Trophoblast cell (in vitro differentiated cells and primary cell): ENCODE measurements at regions not wholly inside any gene's neighbourhood (a gene's known extent, or its start where the extent isn't known, plus 50 kb on each side); places are given as distances from the start of the nearest gene placed in this dataset.

Experiments
- DNase-seq, 2 donors: peaks; one replicate each; pipeline ENCODE4 v3.0.0-alpha.2; 2016
- H2AFZ ChIP-seq: 2 replicates; pipeline ENCODE4 v1.6.1; 2013; ENCODE audit warnings: low read length, moderate library complexity, mild to moderate bottlenecking; ENCODE audit not compliant: insufficient read depth, poor library complexity
- H2AK5ac ChIP-seq: 2 replicates; pipeline ENCODE4 v1.6.1; 2013; ENCODE audit warnings: mild to moderate bottlenecking, low read length
- H2BK120ac ChIP-seq: 2 replicates; pipeline ENCODE4 v1.6.1; 2013; ENCODE audit warnings: low read length, mild to moderate bottlenecking, moderate library complexity; ENCODE audit not compliant: insufficient read depth, poor library complexity
- H2BK12ac ChIP-seq: 2 replicates; pipeline ENCODE4 v1.6.1; 2013; ENCODE audit warnings: mild to moderate bottlenecking, low read length, moderate library complexity
- H2BK5ac ChIP-seq: 2 replicates; pipeline ENCODE4 v1.6.1; 2013; ENCODE audit warnings: low read length, low read depth, moderate library complexity, mild to moderate bottlenecking; ENCODE audit not compliant: poor library complexity
- H3K14ac ChIP-seq: 2 replicates; pipeline ENCODE4 v1.6.1; 2013; ENCODE audit warnings: mild to moderate bottlenecking, low read length
- H3K18ac ChIP-seq: 2 replicates; pipeline ENCODE4 v1.6.1; 2013; ENCODE audit warnings: mild to moderate bottlenecking, low read length
- H3K23ac ChIP-seq: 2 replicates; pipeline ENCODE4 v1.6.1; 2013; ENCODE audit warnings: low read length
- H3K27ac ChIP-seq: 2 replicates; pipeline ENCODE4 v1.5.1; 2013; ENCODE audit warnings: low read depth, mild to moderate bottlenecking, inconsistent platforms, low read length, moderate library complexity
- H3K27me3 ChIP-seq: 2 replicates; pipeline ENCODE4 v1.6.1; 2013; ENCODE audit warnings: inconsistent platforms, mild to moderate bottlenecking, low read length, moderate library complexity; ENCODE audit not compliant: insufficient read depth
- H3K36me3 ChIP-seq, 2 experiments: 1 replicate in 1 of 2; 2 replicates in 1 of 2; pipeline ENCODE4 v1.6.1; 2013; ENCODE audit warnings: low read length in 2 of 2, mild to moderate bottlenecking in 2 of 2, moderate library complexity in 1 of 2; ENCODE audit not compliant: insufficient read depth in 2 of 2, control insufficient read depth in 1 of 2
- H3K4ac ChIP-seq: 2 replicates; pipeline ENCODE4 v1.6.1; 2013; ENCODE audit warnings: low read depth, mild to moderate bottlenecking, low read length, moderate library complexity
- H3K4me1 ChIP-seq, 2 experiments: 1 replicate in 1 of 2; 2 replicates in 1 of 2; pipeline ENCODE4 v1.6.1; 2013; ENCODE audit warnings: low read length in 2 of 2, mild to moderate bottlenecking in 2 of 2, moderate library complexity in 1 of 2; ENCODE audit not compliant: insufficient read depth in 2 of 2, control insufficient read depth in 1 of 2
- H3K4me2 ChIP-seq: 2 replicates; pipeline ENCODE4 v1.6.1; 2013; ENCODE audit warnings: inconsistent platforms, mild to moderate bottlenecking, low read length, moderate library complexity
- H3K4me3 ChIP-seq: 2 replicates; pipeline ENCODE4 v1.5.1; 2013; ENCODE audit warnings: mild to moderate bottlenecking, low read depth, low read length, inconsistent platforms
- H3K79me1 ChIP-seq: one replicate; pipeline ENCODE4 v1.6.1; 2013; ENCODE audit warnings: low read length
- H3K79me2 ChIP-seq: 2 replicates; pipeline ENCODE4 v1.6.1; 2013; ENCODE audit warnings: low read length, mild to moderate bottlenecking; ENCODE audit not compliant: control insufficient read depth, insufficient read depth, poor library complexity
- H3K9ac ChIP-seq: 2 replicates; pipeline ENCODE4 v1.6.1; 2013; ENCODE audit warnings: mild to moderate bottlenecking, low read length
- H3K9me3 ChIP-seq: 2 replicates; pipeline ENCODE4 v1.6.1; 2013; ENCODE audit warnings: low read depth, mild to moderate bottlenecking, control low read depth, inconsistent platforms, low read length; ENCODE audit not compliant: insufficient read depth
- H4K12ac ChIP-seq: 2 replicates; pipeline ENCODE4 v1.6.1; 2013; ENCODE audit warnings: low read depth, mild to moderate bottlenecking, low read length, moderate library complexity
- H4K8ac ChIP-seq: 2 replicates; pipeline ENCODE4 v1.6.1; 2013; ENCODE audit warnings: low read depth, mild to moderate bottlenecking, low read length, moderate library complexity
- H4K91ac ChIP-seq: one replicate; pipeline ENCODE4 v1.6.1; 2013; ENCODE audit warnings: low read depth, mild to moderate bottlenecking, low read length, moderate library complexity
- WGBS: extraction: QIAGEN DNeasy Blood & Tissue Kit; methylation state at CpG from one replicate; pipeline ENCODE4 v1.1.7; 2013; ENCODE audit warnings: missing lambda C conversion rate; ENCODE audit not compliant: insufficient read length, insufficient coverage; ENCODE audit errors: extremely low coverage; 5-methylcytosine and 5-hydroxymethylcytosine counted together

DNA sequence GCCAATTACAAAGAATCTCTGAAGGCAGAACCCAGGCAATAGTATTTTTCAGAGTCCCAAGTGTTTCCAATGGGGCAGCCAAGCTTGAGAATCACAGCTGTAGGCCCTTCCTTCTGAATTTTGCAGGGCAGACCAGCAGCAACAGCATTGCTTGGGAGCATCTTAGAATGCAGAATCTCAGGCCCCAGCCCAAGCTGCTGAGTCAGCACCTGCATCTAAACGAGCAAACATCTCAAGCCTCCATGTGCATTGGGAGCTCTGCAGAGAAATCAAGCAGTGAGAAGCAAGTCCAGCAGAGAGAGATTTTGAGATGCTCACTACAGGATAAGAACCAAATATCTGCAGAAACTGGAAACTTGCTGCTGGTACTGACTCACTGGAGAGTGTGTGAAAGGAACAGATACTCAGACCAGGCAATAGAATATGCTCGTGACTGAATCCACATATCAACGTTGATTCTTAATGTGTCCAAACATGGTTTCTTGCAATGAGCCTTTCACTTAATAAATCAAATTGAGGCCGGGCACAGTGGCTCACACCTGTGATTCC lies 81.5 kb upstream of the TNFSF11 start:
- Histone ChIP-seq H3K27me3 (no peaks in the 10 kb centered on the region), H3K79me1 (no peaks in the 10 kb centered on the region), H3K9me3 (no peaks in the 10 kb centered on the region), H3K14ac (no peak overlapping the region), H3K4me1 (no peaks in the 10 kb centered on the region), H2AFZ (no peak overlapping the region), H3K79me2 (no peaks in the 10 kb centered on the region), H3K9ac (peak overlapping the region; percentile 11), H3K27ac (no peak overlapping the region), H3K36me3 (no peaks in the 10 kb centered on the region), H2BK12ac (no peak overlapping the region), H2BK5ac (no peak overlapping the region), H4K12ac (no peak overlapping the region), H4K8ac (no peak overlapping the region), H3K4me3 (no peak overlapping the region), H2BK120ac (no peak overlapping the region), H2AK5ac (no peak overlapping the region), H3K18ac (no peak overlapping the region), H4K91ac (no peak overlapping the region), H3K4ac (no peak overlapping the region), H3K4me2 (no peak overlapping the region), H3K23ac (no peak overlapping the region)
- WGBS, result no CpG with 5 or more reads among the region's 4 CpGs
- DNase-seq, result peak; percentile 54 to 78

DNA sequence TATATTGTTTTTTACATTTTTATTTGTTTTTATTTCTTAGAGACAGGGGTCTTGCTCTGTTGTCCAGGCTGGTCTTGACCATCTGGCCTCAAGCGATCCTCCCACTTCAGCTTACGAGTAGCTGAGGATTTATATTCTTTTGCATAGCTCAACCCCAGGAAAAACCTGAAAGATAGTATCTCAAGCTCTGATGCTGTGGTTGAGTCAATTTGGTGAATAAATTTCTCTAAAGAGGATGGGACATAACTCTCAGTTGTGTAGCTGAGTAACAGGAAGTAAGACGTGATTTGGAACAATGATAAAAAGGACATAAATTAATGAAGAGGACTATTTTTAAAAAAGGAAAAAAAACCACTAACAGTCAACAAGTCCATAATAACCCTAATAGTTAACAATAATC lies 79.8 kb upstream of the TNFSF11 start:
- Histone ChIP-seq H3K4me3 (no peak overlapping the region), H3K4ac (no peak overlapping the region), H3K79me1 (no peaks in the 10 kb centered on the region), H2AFZ (no peak overlapping the region), H3K23ac (no peak overlapping the region), H4K91ac (no peak overlapping the region), H3K27me3 (no peaks in the 10 kb centered on the region), H3K14ac (no peak overlapping the region), H3K79me2 (no peaks in the 10 kb centered on the region), H2AK5ac (no peak overlapping the region), H3K27ac (no peak overlapping the region), H3K9me3 (no peaks in the 10 kb centered on the region), H3K9ac (no peak overlapping the region), H3K4me2 (no peak overlapping the region), H4K12ac (no peak overlapping the region), H2BK5ac (no peak overlapping the region), H4K8ac (no peak overlapping the region), H3K36me3 (no peaks in the 10 kb centered on the region), H3K4me1 (no peaks in the 10 kb centered on the region), H3K18ac (no peak overlapping the region), H2BK12ac (no peak overlapping the region), H2BK120ac (no peak overlapping the region)
- no CpG with 5 or more reads among the region's 3 CpGs for WGBS
- no peak for DNase-seq

- Histone ChIP-seq H3K14ac (no peak overlapping the region), H3K9ac (no peak overlapping the region), H3K79me2 (no peaks in the 10 kb centered on the region), H3K23ac (no peak overlapping the region), H3K79me1 (no peaks in the 10 kb centered on the region), H3K18ac (no peak overlapping the region), H2BK5ac (no peak overlapping the region), H2AFZ (no peak overlapping the region), H3K4ac (no peak overlapping the region), H4K8ac (no peak overlapping the region), H3K27ac (no peak overlapping the region), H2BK12ac (no peak overlapping the region), H4K12ac (no peak overlapping the region), H3K9me3 (no peaks in the 10 kb centered on the region), H4K91ac (no peak overlapping the region), H3K27me3 (no peaks in the 10 kb centered on the region), H3K36me3 (no peaks in the 10 kb centered on the region), H3K4me2 (no peak overlapping the region), H2BK120ac (no peak overlapping the region), H2AK5ac (no peak overlapping the region), H3K4me1 (no peaks in the 10 kb centered on the region), H3K4me3 (no peak overlapping the region)
- DNase-seq, result peak; percentile 14 to 67
Measured at GRCh38 chr13:42495255-42495654, 78.7 kb upstream of the TNFSF11 start.

- Histone ChIP-seq H2BK120ac (no peak overlapping the region), H3K79me1 (no peaks in the 10 kb centered on the region), H3K14ac (no peak overlapping the region), H3K9me3 (no peaks in the 10 kb centered on the region), H3K27me3 (no peaks in the 10 kb centered on the region), H3K9ac (no peak overlapping the region), H2AK5ac (no peak overlapping the region), H2BK5ac (no peak overlapping the region), H4K91ac (no peak overlapping the region), H2BK12ac (no peak overlapping the region), H3K79me2 (no peaks in the 10 kb centered on the region), H3K23ac (no peak overlapping the region), H4K8ac (no peak overlapping the region), H3K4me1 (no peaks in the 10 kb centered on the region), H2AFZ (no peak overlapping the region), H4K12ac (no peak overlapping the region), H3K4me3 (no peak overlapping the region), H3K4ac (no peak overlapping the region), H3K36me3 (no peaks in the 10 kb centered on the region), H3K18ac (no peak overlapping the region), H3K4me2 (no peak overlapping the region), H3K27ac (no peak overlapping the region)
- no peak for DNase-seq
- WGBS, result no CpG with 5 or more reads among the region's 7 CpGs
Measured at GRCh38 chr13:42495751-42496150, 78.2 kb upstream of the TNFSF11 start.
